NCI-H1694 (cell line): ENCODE measurements at regions not wholly inside any gene's neighbourhood (a gene's known extent, or its start where the extent isn't known, plus 50 kb on each side); places are given as distances from the start of the nearest gene placed in this dataset.
A peak's percentile ranks its signal among the peaks of the same experiment; 100 is the strongest.
"Not testable (repeated sequence)": the region's sequence is repeated elsewhere in the genome, so short reads cannot be mapped to it uniquely, and the experiment has no call there.

Experiments used
- DNase-seq: peaks from one replicate; lab custom pipeline; 2025; lab: John Stamatoyannopoulos, UW

DNA sequence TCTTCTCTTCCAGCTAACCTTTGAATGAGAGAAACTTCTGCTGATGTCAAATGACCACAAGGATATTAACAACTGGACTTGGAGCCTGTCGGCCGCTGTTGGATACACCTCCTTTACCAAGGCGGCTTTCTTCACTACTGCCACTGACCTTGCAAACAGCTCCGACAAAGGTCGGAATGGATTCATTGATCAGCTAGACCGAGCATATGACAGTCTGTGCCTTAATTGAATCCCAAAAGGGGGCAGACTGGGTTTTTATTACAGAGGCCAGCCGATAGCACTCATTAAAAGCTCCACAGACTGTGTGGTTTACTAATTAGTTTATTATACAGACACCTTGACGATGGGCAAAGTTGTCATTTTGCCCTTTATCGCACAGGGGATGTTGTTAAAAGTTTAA is 394.5 kb downstream of the RERGL start:
- DNase-seq, result no peak

DNA sequence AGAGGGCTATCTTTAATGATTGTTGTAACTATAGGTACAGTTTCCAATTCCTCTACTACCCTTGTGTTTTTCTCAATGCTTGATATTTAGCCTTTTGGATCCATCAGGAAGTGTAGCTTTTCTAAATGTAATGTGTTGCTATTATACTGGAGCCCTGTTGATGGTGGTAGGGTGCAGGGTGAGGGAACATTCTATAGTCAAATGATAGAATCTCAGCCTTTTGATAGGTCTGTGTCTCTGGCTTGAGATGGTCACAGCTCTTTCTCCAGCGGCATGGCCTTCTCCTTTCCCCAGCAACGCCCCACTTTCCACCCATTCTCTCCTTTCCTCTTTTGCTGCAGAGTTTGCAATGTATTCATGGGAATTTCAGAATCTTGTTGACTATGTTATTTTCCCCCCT is 398.6 kb downstream of the RERGL start:
- DNase-seq, result no peak

- DNase-seq, result no peak
Measured at GRCh38 chr12:17680220-17680619, 409.8 kb downstream of the RERGL start.

DNA sequence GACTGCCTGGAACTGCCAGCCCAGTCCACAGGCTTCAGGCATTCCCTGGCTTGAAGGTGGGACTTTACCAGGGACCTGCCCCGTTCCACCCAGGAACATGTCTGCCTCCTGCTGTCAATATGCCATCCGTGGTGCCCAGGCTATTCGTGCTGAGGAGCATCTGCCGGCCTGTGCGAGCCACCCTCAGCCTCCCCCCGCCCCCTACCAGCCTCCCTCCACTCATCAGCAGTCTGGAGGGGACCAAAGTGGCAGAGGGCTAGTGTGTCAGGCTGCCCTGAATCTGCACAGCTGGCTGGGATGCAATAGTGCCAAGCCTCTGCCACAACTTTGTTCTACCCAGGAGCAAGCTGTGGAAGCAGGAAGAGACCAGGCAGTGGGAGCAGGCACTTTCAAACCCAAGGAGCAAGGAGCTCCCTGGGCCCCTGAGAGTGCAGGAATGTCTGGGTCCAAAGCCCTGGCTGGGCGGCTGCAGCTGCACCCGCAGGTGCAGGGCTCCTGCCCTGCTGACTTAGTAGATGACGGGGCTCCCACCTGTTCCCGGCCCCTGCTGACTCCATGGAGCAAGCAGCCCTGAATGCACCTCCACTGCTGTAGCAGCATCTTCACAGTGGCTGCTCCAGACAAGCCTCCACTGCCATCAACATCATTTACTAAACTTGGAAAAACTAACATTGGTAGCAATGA is 423.2 kb downstream of the RERGL start:
- no peak for DNase-seq

DNA sequence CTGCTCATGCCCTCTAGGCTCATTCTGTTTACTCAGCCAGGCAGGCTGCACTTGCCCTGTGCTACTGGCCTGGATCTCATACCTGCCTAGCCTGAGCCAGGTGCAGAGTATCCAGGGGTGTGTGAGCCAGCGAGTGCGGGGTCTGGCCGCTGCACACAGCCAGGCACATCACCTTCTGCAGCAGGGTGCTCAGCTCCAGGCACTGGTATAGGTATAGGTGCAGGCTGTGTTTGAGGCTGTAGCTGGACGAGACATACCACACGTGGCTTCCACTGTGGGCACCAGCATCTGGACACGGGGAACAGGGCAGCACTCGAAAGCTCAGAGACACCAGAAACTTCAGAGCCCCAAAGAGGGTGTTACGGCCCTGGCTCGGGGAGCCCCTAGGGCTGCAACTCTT is 424.2 kb downstream of the RERGL start:
- no peak for DNase-seq

- no peak for DNase-seq
Measured at GRCh38 chr12:17661250-17661649, 428.7 kb downstream of the RERGL start.

DNA sequence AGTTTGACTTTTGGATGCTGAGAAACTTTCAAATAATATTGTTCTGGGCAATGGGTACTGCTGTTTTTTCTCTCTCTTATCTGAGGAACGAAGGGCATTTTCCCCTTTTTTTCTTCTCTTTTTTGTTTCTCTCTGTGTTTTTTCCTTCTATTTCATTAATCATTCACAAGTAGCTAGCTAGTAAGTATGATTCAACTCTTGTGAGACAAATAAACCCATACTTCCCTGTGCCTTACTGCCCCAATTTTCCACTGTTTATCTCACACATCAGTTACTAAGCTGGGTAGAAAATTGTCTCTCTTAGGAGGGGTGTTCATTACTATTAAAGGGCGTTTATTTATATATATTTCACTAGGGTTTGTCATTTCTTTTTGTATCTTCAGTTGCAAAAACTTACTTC is 437.6 kb downstream of the RERGL start:
- DNase-seq, result no peak

DNA sequence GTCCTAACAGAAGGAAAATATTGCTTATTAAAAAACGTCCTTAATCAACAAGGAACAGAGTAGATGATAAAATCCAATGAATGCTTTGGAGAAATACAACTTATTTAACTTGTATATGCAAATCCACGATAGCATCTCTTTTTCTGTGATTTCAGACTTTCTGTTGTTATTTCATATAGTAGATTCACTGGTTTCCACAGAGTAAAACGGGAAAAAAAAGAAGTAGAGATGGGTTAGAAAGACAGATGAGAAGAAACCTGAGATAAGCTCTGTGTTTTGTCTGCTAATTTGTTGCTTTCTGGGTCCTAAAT is 447.7 kb downstream of the RERGL start:
- DNase-seq, result no peak

DNA sequence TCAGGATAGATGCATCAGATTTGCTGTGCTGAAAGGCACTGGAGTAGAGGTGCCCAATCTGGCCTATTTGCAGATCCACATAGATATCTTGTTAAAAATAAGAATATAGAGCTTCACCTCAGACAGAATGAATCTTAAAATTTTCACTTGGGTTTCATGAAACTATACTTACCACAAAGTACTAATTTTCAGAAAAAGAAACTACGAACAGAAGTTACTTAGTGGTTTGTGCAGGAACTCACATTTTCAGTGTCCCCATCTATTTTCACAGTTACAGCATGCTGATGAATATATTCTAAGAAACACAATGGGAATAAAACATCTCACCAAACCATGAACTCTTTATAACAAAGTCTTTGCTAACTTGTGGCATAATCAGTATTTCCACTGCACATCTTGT is 449.4 kb downstream of the RERGL start:
- no peak for DNase-seq

GRCh38 chr12:17618831-17619230 is 471.2 kb downstream of the RERGL start:
- DNase-seq, result no peak

DNA sequence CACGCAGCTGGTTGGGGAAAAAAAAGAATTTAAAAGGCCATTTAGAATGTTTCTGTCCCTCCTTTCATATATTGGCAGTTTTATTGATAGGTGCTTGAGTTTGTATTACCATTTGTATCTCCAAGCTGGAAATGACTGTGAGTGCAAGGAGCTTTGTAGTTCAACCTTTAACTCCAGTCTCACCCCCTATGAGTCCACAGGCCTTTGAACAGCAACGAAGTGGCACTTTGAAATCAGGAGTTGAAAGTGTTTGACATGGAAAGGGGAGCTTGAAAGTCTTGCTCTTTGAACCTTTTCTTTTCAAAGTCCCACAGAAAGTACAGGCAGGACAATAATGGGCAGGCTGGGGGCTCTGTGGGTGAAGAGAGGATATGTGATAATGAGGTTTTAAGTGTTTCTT is 480.3 kb downstream of the RERGL start:
- no peak for DNase-seq

GRCh38 chr12:17609153-17609552 is 480.8 kb downstream of the RERGL start:
- DNase-seq, result no peak

GRCh38 chr12:17595111-17595510 is 494.9 kb downstream of the RERGL start:
- DNase-seq, result no peak

- no peak for DNase-seq
Measured at GRCh38 chr12:17593715-17594406, 496.1 kb downstream of the RERGL start.

DNA sequence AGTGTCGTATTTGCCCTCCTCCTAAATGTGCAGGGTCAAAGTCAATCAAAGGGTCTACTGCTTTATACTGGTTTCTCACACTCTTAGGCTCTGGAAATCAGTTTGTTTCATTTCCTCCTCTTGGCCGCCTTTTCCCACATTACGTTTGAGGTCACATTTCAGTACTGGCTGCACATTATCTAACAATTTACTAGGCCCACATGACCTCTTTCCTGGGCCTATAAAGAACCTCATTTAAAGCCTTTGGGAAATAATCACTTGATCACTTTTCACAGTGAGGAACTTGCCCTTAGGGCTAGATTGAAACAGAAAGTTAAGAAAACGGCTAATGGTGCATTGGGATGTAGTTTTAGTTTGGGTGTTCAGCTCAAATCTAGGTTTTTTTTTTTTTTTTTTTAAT is 497.5 kb downstream of the RERGL start:
- no peak for DNase-seq

- no peak for DNase-seq
Measured at GRCh38 chr12:17591005-17591681, 498.9 kb downstream of the RERGL start.

GRCh38 chr12:17588968-17589367 is 501.0 kb downstream of the RERGL start:
- peak; percentile 25 for DNase-seq

DNA sequence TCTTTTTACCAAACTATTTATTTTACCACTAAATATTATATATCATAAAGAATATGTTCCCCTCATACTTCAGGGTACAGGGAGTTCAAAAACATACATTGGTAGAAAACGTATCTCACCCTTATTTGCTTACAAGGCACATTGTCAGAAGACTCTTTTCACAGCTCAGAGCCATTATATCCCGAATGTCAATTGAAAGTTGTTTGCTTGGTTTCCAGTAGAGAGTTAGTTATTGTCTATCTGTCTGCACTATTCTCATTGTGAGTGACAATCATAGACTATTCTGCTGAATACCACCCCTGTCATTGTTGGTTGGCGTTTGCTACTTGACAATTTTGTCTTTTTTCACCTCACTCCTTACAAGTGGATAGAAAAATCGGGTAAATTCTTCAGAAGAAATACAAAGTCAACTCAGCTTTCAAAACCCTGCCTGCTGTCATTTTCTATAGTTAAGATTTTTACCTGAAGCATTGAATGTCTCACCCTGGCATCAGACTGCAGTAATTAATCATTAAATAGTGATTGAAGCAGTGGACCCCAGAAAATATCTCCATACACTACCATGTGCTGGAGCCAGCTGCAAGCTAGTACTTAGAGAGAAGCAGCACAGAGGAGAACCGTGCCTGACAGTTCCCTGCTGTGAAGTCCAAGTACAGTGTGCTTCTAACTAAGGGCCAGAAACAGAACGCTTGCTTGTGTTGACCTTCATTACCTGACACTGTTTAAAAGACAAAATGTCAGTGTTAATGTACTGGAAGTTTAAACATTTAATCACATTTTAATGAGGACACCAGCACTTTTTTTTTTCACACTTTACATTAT is 510.6 kb downstream of the RERGL start:
- no peak for DNase-seq

GRCh38 chr12:17577405-17577804 is 512.6 kb downstream of the RERGL start:
- DNase-seq, result no peak

DNA sequence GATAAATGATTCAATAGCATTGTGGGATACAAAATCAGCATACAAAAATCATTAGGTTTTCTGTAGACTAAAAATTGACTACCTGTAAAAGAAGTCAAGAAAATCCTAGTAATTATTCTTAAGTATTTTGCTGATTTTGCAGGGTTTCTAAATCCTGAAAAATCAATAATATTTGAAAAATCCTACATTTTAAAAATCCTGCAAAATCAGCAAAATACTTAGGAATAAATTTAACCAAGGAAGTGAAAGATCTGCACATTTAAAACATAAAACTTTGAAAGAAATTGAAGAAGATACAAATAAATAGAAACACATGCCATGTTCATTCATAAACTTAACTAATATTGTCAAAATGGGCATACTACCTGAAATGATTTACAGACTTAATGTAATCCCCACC is 517.7 kb downstream of the RERGL start:
- DNase-seq, result no peak

DNA sequence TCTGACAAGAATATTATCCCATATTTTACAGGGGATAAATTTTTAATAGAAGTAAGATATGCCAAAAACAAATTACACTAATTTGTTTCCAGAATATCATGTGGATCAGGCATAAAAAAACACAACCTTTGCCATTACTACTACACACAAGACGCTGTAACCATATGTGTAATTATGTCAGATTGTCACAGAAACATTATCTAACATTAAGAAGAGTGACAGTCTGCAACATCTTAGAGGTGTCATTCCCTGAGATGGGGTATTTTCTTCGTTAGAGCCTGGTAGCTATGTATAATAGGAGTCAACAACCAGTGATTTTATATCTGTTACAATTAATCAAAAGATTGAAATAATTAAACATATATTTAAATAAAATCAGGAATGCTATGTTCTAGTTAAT is 518.9 kb downstream of the RERGL start:
- DNase-seq, result no peak

GRCh38 chr12:17564630-17565029 is 525.4 kb downstream of the RERGL start:
- DNase-seq, result not testable (repeated sequence)

DNA sequence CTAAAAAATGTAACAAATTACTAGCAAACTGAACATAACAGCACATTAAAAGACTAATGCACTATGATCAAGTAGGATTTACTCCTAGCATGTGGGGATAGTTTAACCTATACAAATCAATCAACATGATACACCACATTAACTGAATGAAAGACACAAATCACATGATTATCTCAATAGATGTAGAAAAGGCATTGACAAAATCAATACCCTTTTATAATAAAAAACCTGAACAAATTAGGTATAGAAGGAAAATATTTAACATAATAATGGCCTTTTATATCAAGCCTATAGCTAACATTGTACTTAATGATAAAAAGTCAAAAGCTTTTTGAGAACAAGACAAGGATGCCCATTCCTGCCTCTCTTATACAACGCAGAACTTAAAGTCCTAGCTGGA is 540.0 kb downstream of the RERGL start:
- DNase-seq, result no peak
